ENCODE measurements at regions not wholly inside any gene's neighbourhood (a gene's known extent, or its start where the extent isn't known, plus 50 kb on each side); places are given as distances from the start of the nearest gene placed in this dataset.
"Not testable (repeated sequence)": the region's sequence is repeated elsewhere in the genome, so short reads cannot be mapped to it uniquely, and the experiment has no call there.

GRCh38 chr7:29635067-29636008 is 71.7 kb downstream of the PRR15 start:
- not testable (repeated sequence) for H2AK5ac ChIP-seq (ENCODE audit: low read depth, low read length); H3K27me3 ChIP-seq (ENCODE audit: control insufficient read depth in 3 of 3, insufficient read depth in 3 of 3, low read depth in 1 of 3, low read length in 3 of 3); H2BK120ac ChIP-seq (ENCODE audit: low read depth, low read length); H3K79me1 ChIP-seq (ENCODE audit: low read depth, low read length); H3K14ac ChIP-seq (ENCODE audit: low read length); H4K91ac ChIP-seq (ENCODE audit: low read depth, low read length, poor library complexity); H3K27ac ChIP-seq (replicated peaks; ENCODE audit: low read length); H3K4me2 ChIP-seq (ENCODE audit: insufficient read depth, low read length, poor library complexity, severe bottlenecking); DNase-seq (ENCODE audit: low spot score); H3K9ac ChIP-seq (ENCODE audit: low read depth, low read length, poor library complexity); H2BK15ac ChIP-seq (ENCODE audit: low read length); H3K36me3 ChIP-seq (replicated peaks in 1 of 2; ENCODE audit: control insufficient read depth in 2 of 2, insufficient read depth in 2 of 2, low read length in 2 of 2); H3K4me1 ChIP-seq (ENCODE audit: control insufficient read depth in 2 of 2, insufficient read depth in 1 of 2, low read depth in 1 of 2, low read length in 2 of 2); H2AFZ ChIP-seq (ENCODE audit: low read length); H3K4ac ChIP-seq (ENCODE audit: low read length); H3K9me3 ChIP-seq (replicated peaks in 1 of 2; ENCODE audit: control insufficient read depth in 2 of 2, insufficient read depth in 1 of 2, low read depth in 1 of 2, low read length in 2 of 2); H3K18ac ChIP-seq (ENCODE audit: low read length); H3K23ac ChIP-seq (ENCODE audit: low read depth, low read length, poor library complexity); H4K8ac ChIP-seq (ENCODE audit: low read depth, low read length); H3K4me3 ChIP-seq (ENCODE audit: low read length in 2 of 2); H2BK12ac ChIP-seq (ENCODE audit: low read length); H2BK5ac ChIP-seq (ENCODE audit: low read length)
- no CpG with 5 or more reads among the region's 5 CpGs for WGBS, 2 donors (ENCODE audit: extremely low coverage in 2 of 2, insufficient read length in 2 of 2, insufficient replicate concordance in 1 of 2)

- peaks cover 0 to 4% of the 10 kb centered on the region in 2 donors for H3K36me3 ChIP-seq (replicated peaks in 1 of 2; ENCODE audit: control insufficient read depth in 2 of 2, insufficient read depth in 2 of 2, low read length in 2 of 2)
- WGBS, 2 donors (ENCODE audit: extremely low coverage in 2 of 2, insufficient read length in 2 of 2, insufficient replicate concordance in 1 of 2) = 100% methylated on average over 1 of the region's 1 CpG
- no peak overlapping the region for H3K14ac ChIP-seq (ENCODE audit: low read length)
Measured at GRCh38 chr7:29636009-29636351, 72.3 kb downstream of the PRR15 start.

GRCh38 chr7:29637374-29637773 is 73.7 kb downstream of the PRR15 start:
- Histone ChIP-seq H3K23ac (ENCODE audit: low read depth, low read length, poor library complexity) (no peak overlapping the region), H3K4me1 (ENCODE audit: control insufficient read depth in 2 of 2, insufficient read depth in 1 of 2, low read depth in 1 of 2, low read length in 2 of 2) (peaks cover 0 to 11% of the 10 kb centered on the region in 2 donors), H2AFZ (ENCODE audit: low read length) (no peak overlapping the region)

More at GRCh38 chr7:29636009-29636351, 72.3 kb downstream of the PRR15 start:
- H2BK5ac ChIP-seq (ENCODE audit: low read length) = no peak overlapping the region
- no peaks in the 10 kb centered on the region for H3K27me3 ChIP-seq (ENCODE audit: control insufficient read depth in 3 of 3, insufficient read depth in 3 of 3, low read depth in 1 of 3, low read length in 3 of 3)
- no peak overlapping the region for H3K4me2 ChIP-seq (ENCODE audit: insufficient read depth, low read length, poor library complexity, severe bottlenecking)
- H4K8ac ChIP-seq (ENCODE audit: low read depth, low read length) = no peak overlapping the region
- no peak overlapping the region for H2AFZ ChIP-seq (ENCODE audit: low read length)
- no peak overlapping the region for H3K18ac ChIP-seq (ENCODE audit: low read length)
- H3K79me1 ChIP-seq (ENCODE audit: low read depth, low read length) = no peaks in the 10 kb centered on the region
- no peak overlapping the region for H2BK120ac ChIP-seq (ENCODE audit: low read depth, low read length)
- H3K4me1 ChIP-seq (ENCODE audit: control insufficient read depth in 2 of 2, insufficient read depth in 1 of 2, low read depth in 1 of 2, low read length in 2 of 2) = peaks cover 0 to 11% of the 10 kb centered on the region in 2 donors
- no peak overlapping the region for H2AK5ac ChIP-seq (ENCODE audit: low read depth, low read length)
- no peak overlapping the region for H4K91ac ChIP-seq (ENCODE audit: low read depth, low read length, poor library complexity)
- no peak overlapping the region for H3K9ac ChIP-seq (ENCODE audit: low read depth, low read length, poor library complexity)
- no peak overlapping the region for H3K23ac ChIP-seq (ENCODE audit: low read depth, low read length, poor library complexity)
- H2BK15ac ChIP-seq (ENCODE audit: low read length) = no peak overlapping the region
- H3K4ac ChIP-seq (ENCODE audit: low read length) = no peak overlapping the region
- H3K4me3 ChIP-seq (ENCODE audit: low read length in 2 of 2) = no peak overlapping the region
- H3K9me3 ChIP-seq (replicated peaks in 1 of 2; ENCODE audit: control insufficient read depth in 2 of 2, insufficient read depth in 1 of 2, low read depth in 1 of 2, low read length in 2 of 2) = no peaks in the 10 kb centered on the region
- no peak overlapping the region for H3K27ac ChIP-seq (replicated peaks; ENCODE audit: low read length)
- DNase-seq (ENCODE audit: low spot score) = no peak
- no peak overlapping the region for H2BK12ac ChIP-seq (ENCODE audit: low read length)

GRCh38 chr7:29638841-29639240 is 75.2 kb downstream of the PRR15 start:
- H4K91ac ChIP-seq (ENCODE audit: low read depth, low read length, poor library complexity); DNase-seq (ENCODE audit: low spot score): not testable (repeated sequence)
- no CpG with 5 or more reads among the region's 3 CpGs for WGBS, 2 donors (ENCODE audit: extremely low coverage in 2 of 2, insufficient read length in 2 of 2, insufficient replicate concordance in 1 of 2)

More at GRCh38 chr7:29637374-29637773, 73.7 kb downstream of the PRR15 start:
- H3K14ac ChIP-seq (ENCODE audit: low read length) = no peak overlapping the region
- H3K4me3 ChIP-seq (ENCODE audit: low read length in 2 of 2) = no peak overlapping the region
- H2BK15ac ChIP-seq (ENCODE audit: low read length) = no peak overlapping the region
- no peaks in the 10 kb centered on the region for H3K79me1 ChIP-seq (ENCODE audit: low read depth, low read length)
- no peak overlapping the region for H3K4ac ChIP-seq (ENCODE audit: low read length)
- no peaks in the 10 kb centered on the region for H3K9me3 ChIP-seq (replicated peaks in 1 of 2; ENCODE audit: control insufficient read depth in 2 of 2, insufficient read depth in 1 of 2, low read depth in 1 of 2, low read length in 2 of 2)
- H2BK120ac ChIP-seq (ENCODE audit: low read depth, low read length) = no peak overlapping the region
- H2BK5ac ChIP-seq (ENCODE audit: low read length) = no peak overlapping the region
- WGBS, 2 donors (ENCODE audit: extremely low coverage in 2 of 2, insufficient read length in 2 of 2, insufficient replicate concordance in 1 of 2) = no CpG with 5 or more reads among the region's 8 CpGs
- peaks cover 0 to 4% of the 10 kb centered on the region in 2 donors for H3K36me3 ChIP-seq (replicated peaks in 1 of 2; ENCODE audit: control insufficient read depth in 2 of 2, insufficient read depth in 2 of 2, low read length in 2 of 2)
- H4K8ac ChIP-seq (ENCODE audit: low read depth, low read length) = no peak overlapping the region
- no peak overlapping the region for H3K9ac ChIP-seq (ENCODE audit: low read depth, low read length, poor library complexity)
- no peak overlapping the region for H3K18ac ChIP-seq (ENCODE audit: low read length)
- no peak overlapping the region for H2BK12ac ChIP-seq (ENCODE audit: low read length)
- no peak overlapping the region for H4K91ac ChIP-seq (ENCODE audit: low read depth, low read length, poor library complexity)
- H3K4me2 ChIP-seq (ENCODE audit: insufficient read depth, low read length, poor library complexity, severe bottlenecking) = no peak overlapping the region
- H2AK5ac ChIP-seq (ENCODE audit: low read depth, low read length) = no peak overlapping the region
- H3K27ac ChIP-seq (replicated peaks; ENCODE audit: low read length) = no peak overlapping the region
- no peak for DNase-seq (ENCODE audit: low spot score)
- peaks cover 0 to 3% (median 0%) of the 10 kb centered on the region in 3 experiments for H3K27me3 ChIP-seq (ENCODE audit: control insufficient read depth in 3 of 3, insufficient read depth in 3 of 3, low read depth in 1 of 3, low read length in 3 of 3)

More at GRCh38 chr7:29638841-29639240, 75.2 kb downstream of the PRR15 start:
- not testable (repeated sequence) for H3K79me1 ChIP-seq (ENCODE audit: low read depth, low read length); H2BK12ac ChIP-seq (ENCODE audit: low read length); H3K23ac ChIP-seq (ENCODE audit: low read depth, low read length, poor library complexity); H2AK5ac ChIP-seq (ENCODE audit: low read depth, low read length); H2BK15ac ChIP-seq (ENCODE audit: low read length); H3K9ac ChIP-seq (ENCODE audit: low read depth, low read length, poor library complexity); H3K4me3 ChIP-seq (ENCODE audit: low read length in 2 of 2); H3K36me3 ChIP-seq (replicated peaks in 1 of 2; ENCODE audit: control insufficient read depth in 2 of 2, insufficient read depth in 2 of 2, low read length in 2 of 2); H3K14ac ChIP-seq (ENCODE audit: low read length); H2BK5ac ChIP-seq (ENCODE audit: low read length); H2AFZ ChIP-seq (ENCODE audit: low read length); H3K4ac ChIP-seq (ENCODE audit: low read length); H3K9me3 ChIP-seq (replicated peaks in 1 of 2; ENCODE audit: control insufficient read depth in 2 of 2, insufficient read depth in 1 of 2, low read depth in 1 of 2, low read length in 2 of 2); H3K18ac ChIP-seq (ENCODE audit: low read length); H3K4me2 ChIP-seq (ENCODE audit: insufficient read depth, low read length, poor library complexity, severe bottlenecking); H3K27ac ChIP-seq (replicated peaks; ENCODE audit: low read length); H4K8ac ChIP-seq (ENCODE audit: low read depth, low read length); H3K27me3 ChIP-seq (ENCODE audit: control insufficient read depth in 3 of 3, insufficient read depth in 3 of 3, low read depth in 1 of 3, low read length in 3 of 3); H2BK120ac ChIP-seq (ENCODE audit: low read depth, low read length)
- H3K4me1 ChIP-seq (ENCODE audit: control insufficient read depth in 2 of 2, insufficient read depth in 1 of 2, low read depth in 1 of 2, low read length in 2 of 2) = peaks cover 0 to 11% of the 10 kb centered on the region in 2 donors
